ENCODE measurements at regions not wholly inside any gene's neighbourhood (a gene's known extent, or its start where the extent isn't known, plus 50 kb on each side); places are given as distances from the start of the nearest gene placed in this dataset.

GRCh38 chr11:91840640-91841240 is 383.9 kb upstream of the FAT3 start:
- TF ChIP-seq ATF2 (tag by site-specific recombination; IDR thresholded peaks at IDR 0.05; ENCODE audit: low read depth) (no peak), ZNF211 (tag by site-specific recombination; IDR thresholded peaks at IDR 0.05; ENCODE audit: low read depth) (no peak), ZNF544 (tag by site-specific recombination; IDR thresholded peaks at IDR 0.05) (no peak)
- TF ChIP-seq, protein P1, sequence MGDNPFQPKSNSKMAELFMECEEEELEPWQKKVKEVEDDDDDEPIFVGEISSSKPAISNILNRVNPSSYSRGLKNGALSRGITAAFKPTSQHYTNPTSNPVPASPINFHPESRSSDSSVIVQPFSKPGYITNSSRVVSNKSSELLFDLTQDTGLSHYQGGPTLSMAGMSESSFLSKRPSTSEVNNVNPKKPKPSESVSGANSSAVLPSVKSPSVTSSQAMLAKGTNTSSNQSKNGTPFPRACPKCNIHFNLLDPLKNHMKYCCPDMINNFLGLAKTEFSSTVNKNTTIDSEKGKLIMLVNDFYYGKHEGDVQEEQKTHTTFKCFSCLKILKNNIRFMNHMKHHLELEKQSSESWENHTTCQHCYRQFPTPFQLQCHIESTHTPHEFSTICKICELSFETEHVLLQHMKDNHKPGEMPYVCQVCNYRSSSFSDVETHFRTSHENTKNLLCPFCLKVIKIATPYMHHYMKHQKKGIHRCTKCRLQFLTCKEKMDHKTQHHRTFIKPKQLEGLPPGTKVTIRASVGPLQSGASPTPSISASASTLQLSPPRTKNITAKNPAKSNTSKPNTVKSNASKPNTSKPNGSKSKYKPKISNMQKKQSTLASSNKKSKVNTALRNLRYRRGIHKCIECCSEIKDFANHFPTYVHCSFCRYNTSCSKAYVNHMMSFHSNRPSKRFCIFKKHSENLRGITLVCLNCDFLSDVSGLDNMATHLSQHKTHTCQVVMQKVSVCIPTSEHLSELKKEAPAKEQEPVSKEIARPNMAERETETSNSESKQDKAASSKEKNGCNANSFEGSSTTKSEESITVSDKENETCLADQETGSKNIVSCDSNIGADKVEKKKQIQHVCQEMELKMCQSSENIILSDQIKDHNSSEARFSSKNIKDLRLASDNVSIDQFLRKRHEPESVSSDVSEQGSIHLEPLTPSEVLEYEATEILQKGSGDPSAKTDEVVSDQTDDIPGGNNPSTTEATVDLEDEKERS (tag by site-specific recombination; IDR thresholded peaks at IDR 0.05): no peak
- CTCF ChIA-PET: interaction anchor here (0.8 kb wide), 2 partner anchors 9 to 31 kb away, joined by 3 read pairs; no protein-coding TSS in a partner anchor
- H3K36me3 ChIP-seq (ENCODE audit: control insufficient read depth in 2 of 2, insufficient read depth in 1 of 2, low read length in 2 of 2): no peaks in the 10 kb centered on the region
- H3K27ac ChIP-seq (ENCODE audit: extremely low read depth, low read depth, low read length): no peak overlapping the region
- H3K4me1 ChIP-seq (ENCODE audit: control insufficient read depth, insufficient read depth, low read length): no peaks in the 10 kb centered on the region
- H3K9me3 ChIP-seq (ENCODE audit: control insufficient read depth, insufficient read depth, low read depth, low read length): no peaks in the 10 kb centered on the region
- no peak overlapping the region for H3K4me3 ChIP-seq (ENCODE audit: low read depth, low read length)
- POLR2A ChIA-PET: no interaction called here

- H3K4me1 ChIP-seq (ENCODE audit: control insufficient read depth, insufficient read depth, low read length): no peaks in the 10 kb centered on the region
- ChIA-PET CTCF (interaction anchor here (0.6 kb wide), 2 partner anchors 55 to 541 kb away, joined by 3 read pairs; no protein-coding TSS in a partner anchor), POLR2A (no interaction called here)
- no peak overlapping the region for H3K27ac ChIP-seq (ENCODE audit: extremely low read depth, low read depth, low read length)
- H3K36me3 ChIP-seq (ENCODE audit: control insufficient read depth in 2 of 2, insufficient read depth in 1 of 2, low read length in 2 of 2): no peaks in the 10 kb centered on the region
- H3K9me3 ChIP-seq (ENCODE audit: control insufficient read depth, insufficient read depth, low read depth, low read length): no peaks in the 10 kb centered on the region
- no peak overlapping the region for H3K4me3 ChIP-seq (ENCODE audit: low read depth, low read length)
- no peak for TF ChIP-seq MYNN (tag by site-specific recombination; IDR thresholded peaks at IDR 0.05; ENCODE audit: borderline replicate concordance)
- no peak for TF ChIP-seq ZNF354C (tag by site-specific recombination; IDR thresholded peaks at IDR 0.05; ENCODE audit: borderline replicate concordance, low read depth)
- no peak for TF ChIP-seq KLF16 (tag by site-specific recombination; IDR thresholded peaks at IDR 0.05)
- TF ChIP-seq ZNF324 (tag by site-specific recombination; IDR thresholded peaks at IDR 0.05): no peak
- TF ChIP-seq REST (tag by site-specific recombination; IDR thresholded peaks at IDR 0.05): no peak
- TF ChIP-seq ZNF768 (tag by site-specific recombination; IDR thresholded peaks at IDR 0.05): no peak
- TF ChIP-seq TCF7L2 (IDR thresholded peaks at IDR 0.05; ENCODE audit: borderline replicate concordance, low read depth, low read length): no peak
- no peak for TF ChIP-seq ZNF37A (tag by site-specific recombination; IDR thresholded peaks at IDR 0.05)
- TF ChIP-seq ZNF248 (tag by site-specific recombination; IDR thresholded peaks at IDR 0.05): no peak
- TF ChIP-seq BCL11B (tag by site-specific recombination; IDR thresholded peaks at IDR 0.05; ENCODE audit: low read depth): no peak
- no peak for TF ChIP-seq ZNF776 (tag by site-specific recombination; IDR thresholded peaks at IDR 0.05; ENCODE audit: borderline replicate concordance)
- TF ChIP-seq ZNF544 (tag by site-specific recombination; IDR thresholded peaks at IDR 0.05): no peak
- no peak for TF ChIP-seq ZNF791 (tag by site-specific recombination; IDR thresholded peaks at IDR 0.05)
- TF ChIP-seq ZNF621 (tag by site-specific recombination; IDR thresholded peaks at IDR 0.05): no peak
- TF ChIP-seq ZBTB11 (tag by site-specific recombination; conservative IDR thresholded peaks at IDR 0.05; ENCODE audit: low read depth): no peak
- no peak for TF ChIP-seq ZNF138 (tag by site-specific recombination; IDR thresholded peaks at IDR 0.05; ENCODE audit: borderline replicate concordance)
- TF ChIP-seq RBAK (tag by site-specific recombination; IDR thresholded peaks at IDR 0.05): no peak
- TF ChIP-seq ZNF202 (tag by site-specific recombination; IDR thresholded peaks at IDR 0.05; ENCODE audit: borderline replicate concordance): no peak
Measured at GRCh38 chr11:91837411-91838330, 386.9 kb upstream of the FAT3 start.
